ENCODE measurements at regions not wholly inside any gene's neighbourhood (a gene's known extent, or its start where the extent isn't known, plus 50 kb on each side); places are given as distances from the start of the nearest gene placed in this dataset.
A peak's percentile ranks its signal among the peaks of the same experiment; 100 is the strongest.

- FAIRE-seq = no peak
Observed at GRCh38 chr11:37089439-37089838, 491.4 kb upstream of the RAG2 start.

- no peak for FAIRE-seq
Observed at GRCh38 chr11:37088573-37088910, 490.5 kb upstream of the RAG2 start.

- no peak for FAIRE-seq
Observed at GRCh38 chr11:37087650-37088572, 489.9 kb upstream of the RAG2 start.

- no peak for FAIRE-seq
Observed at GRCh38 chr11:37078521-37078920, 480.5 kb upstream of the RAG2 start.

GRCh38 chr11:37076866-37077265, 478.8 kb upstream of the RAG2 start:
- no peak for FAIRE-seq

- FAIRE-seq = no peak
Observed at GRCh38 chr11:37072538-37073055, 474.6 kb upstream of the RAG2 start.

GRCh38 chr11:37050311-37050710, 452.3 kb upstream of the RAG2 start:
- FAIRE-seq = no peak

- FAIRE-seq = no peak
Observed at GRCh38 chr11:37040921-37041320, 442.9 kb upstream of the RAG2 start.

- FAIRE-seq = no peak
Observed at GRCh38 chr11:37038911-37039310, 440.9 kb upstream of the RAG2 start.

- FAIRE-seq = no peak
Observed at GRCh38 chr11:37026741-37027140, 428.7 kb upstream of the RAG2 start.

- FAIRE-seq = no peak
Observed at GRCh38 chr11:37026326-37026725, 428.3 kb upstream of the RAG2 start.

- FAIRE-seq = no peak
Observed at GRCh38 chr11:37006563-37006962, 408.5 kb upstream of the RAG2 start.

- no peak for FAIRE-seq
Observed at GRCh38 chr11:37002831-37003230, 404.8 kb upstream of the RAG2 start.

GRCh38 chr11:36997656-36998055, 399.6 kb upstream of the RAG2 start:
- FAIRE-seq = no peak

- FAIRE-seq = no peak
Observed at GRCh38 chr11:36996795-36997194, 398.8 kb upstream of the RAG2 start.

GRCh38 chr11:36994208-36994607, 396.2 kb upstream of the RAG2 start:
- FAIRE-seq = no peak

- FAIRE-seq = no peak
Observed at GRCh38 chr11:36988556-36988955, 390.5 kb upstream of the RAG2 start.

- FAIRE-seq = no peak
Observed at GRCh38 chr11:36985562-36985961, 387.5 kb upstream of the RAG2 start.

- FAIRE-seq = no peak
Observed at GRCh38 chr11:36976741-36977140, 378.7 kb upstream of the RAG2 start.

GRCh38 chr11:36974771-36975170, 376.7 kb upstream of the RAG2 start:
- peak; percentile 38 for FAIRE-seq

GRCh38 chr11:36953976-36954375, 355.9 kb upstream of the RAG2 start:
- no peak for FAIRE-seq

- no peak for FAIRE-seq
Observed at GRCh38 chr11:36948460-36949127, 350.6 kb upstream of the RAG2 start.

GRCh38 chr11:36945384-36945783, 347.3 kb upstream of the RAG2 start:
- FAIRE-seq = no peak

- no peak for FAIRE-seq
Observed at GRCh38 chr11:36933481-36933880, 335.4 kb upstream of the RAG2 start.
